ENCODE measurements at regions not wholly inside any gene's neighbourhood (a gene's known extent, or its start where the extent isn't known, plus 50 kb on each side); places are given as distances from the start of the nearest gene placed in this dataset.

GRCh38 chr20:60659240-60659639, 592.8 kb upstream of the CDH4 start:
- no peak for TF ChIP-seq CTCF (conservative IDR thresholded peaks at IDR 0.05; ENCODE audit: low read depth, low read length)
- TF ChIP-seq CEBPB (IDR thresholded peaks at IDR 0.05; ENCODE audit: low read depth, low read length) = no peak
- no peak for TF ChIP-seq RCOR1 (IDR thresholded peaks at IDR 0.05; ENCODE audit: insufficient replicate concordance, low read length)
- TF ChIP-seq SMC3 (IDR thresholded peaks at IDR 0.05; ENCODE audit: low read depth, low read length) = no peak
- TF ChIP-seq RAD21 (IDR thresholded peaks at IDR 0.05; ENCODE audit: low read length) = no peak
- no peak for TF ChIP-seq POLR2A (IDR thresholded peaks at IDR 0.05; ENCODE audit: low read depth, low read length)
